GM13976 (cell line): ENCODE measurements at regions not wholly inside any gene's neighbourhood (a gene's known extent, or its start where the extent isn't known, plus 50 kb on each side); places are given as distances from the start of the nearest gene placed in this dataset.

ENCODE experiments used
- DNase-seq: peaks from one replicate; pipeline ENCODE4 v3.0.0; 2012; ENCODE audit warnings: low spot score
- CTCF ChIP-seq: IDR thresholded peaks from 2 replicates; pipeline ENCODE4 v1.5.1; 2012; ENCODE audit warnings: borderline replicate concordance, mild to moderate bottlenecking; ENCODE audit not compliant: insufficient read depth; ENCODE audit errors: extremely low read depth, missing control alignments, control extremely low read depth
- in situ Hi-C: fragments of 300-500 bp; cut with MboI; formaldehyde crosslinking; loops from one replicate; pipeline ENCODE4 v1.12.0; 2022; ENCODE audit warnings: low sequenced_read_pairs, mixed read lengths, inconsistent platforms; ENCODE audit not compliant: unreplicated experiment

- in situ Hi-C loops: no loop called here
- no peak for TF ChIP-seq CTCF
- no peak for DNase-seq
Observed at GRCh38 chr14:53209370-53209769, 56.2 kb upstream of the DDHD1 start.
